ENCODE measurements at regions not wholly inside any gene's neighbourhood (a gene's known extent, or its start where the extent isn't known, plus 50 kb on each side); places are given as distances from the start of the nearest gene placed in this dataset.

DNA sequence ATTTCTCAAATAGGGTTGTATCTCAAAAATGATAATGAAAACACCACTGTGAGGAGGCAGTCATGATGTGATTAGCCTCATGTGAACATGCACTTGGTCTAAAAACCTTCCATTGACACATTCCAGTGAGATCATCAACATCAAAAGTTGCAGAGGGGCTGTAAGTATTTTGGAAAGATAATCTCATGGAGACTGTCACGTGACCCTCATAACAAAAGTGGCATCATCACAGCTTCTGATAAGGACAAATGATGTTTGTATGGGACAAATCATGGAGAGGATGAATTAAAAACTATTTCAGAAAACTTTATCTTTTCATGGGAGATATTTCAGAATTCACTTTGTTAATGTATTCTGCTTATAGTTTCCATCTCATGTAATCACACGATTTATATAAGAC, 203.1 kb upstream of the NDN start:
- Histone ChIP-seq H3K36me3 (ENCODE audit: control insufficient read depth, insufficient read depth, low read length) (no peaks in the 10 kb centered on the region), H3K4me1 (ENCODE audit: control insufficient read depth, insufficient read depth, low read length) (no peaks in the 10 kb centered on the region), H3K27ac (ENCODE audit: low read length) (no peak overlapping the region), H3K4me3 (ENCODE audit: low read depth in 2 of 2, low read length in 2 of 2) (no peak overlapping the region), H3K9me3 (ENCODE audit: control insufficient read depth, insufficient read depth, low read depth, low read length) (no peaks in the 10 kb centered on the region), H3K27me3 (ENCODE audit: control insufficient read depth, insufficient read depth, low read length) (no peaks in the 10 kb centered on the region)
- in situ Hi-C loops (cut with HindIII; ENCODE audit: low pct_unique_long_range_greater_than_20kb, low sequenced_read_pairs) = no loop called here
- TF ChIP-seq, protein P1, sequence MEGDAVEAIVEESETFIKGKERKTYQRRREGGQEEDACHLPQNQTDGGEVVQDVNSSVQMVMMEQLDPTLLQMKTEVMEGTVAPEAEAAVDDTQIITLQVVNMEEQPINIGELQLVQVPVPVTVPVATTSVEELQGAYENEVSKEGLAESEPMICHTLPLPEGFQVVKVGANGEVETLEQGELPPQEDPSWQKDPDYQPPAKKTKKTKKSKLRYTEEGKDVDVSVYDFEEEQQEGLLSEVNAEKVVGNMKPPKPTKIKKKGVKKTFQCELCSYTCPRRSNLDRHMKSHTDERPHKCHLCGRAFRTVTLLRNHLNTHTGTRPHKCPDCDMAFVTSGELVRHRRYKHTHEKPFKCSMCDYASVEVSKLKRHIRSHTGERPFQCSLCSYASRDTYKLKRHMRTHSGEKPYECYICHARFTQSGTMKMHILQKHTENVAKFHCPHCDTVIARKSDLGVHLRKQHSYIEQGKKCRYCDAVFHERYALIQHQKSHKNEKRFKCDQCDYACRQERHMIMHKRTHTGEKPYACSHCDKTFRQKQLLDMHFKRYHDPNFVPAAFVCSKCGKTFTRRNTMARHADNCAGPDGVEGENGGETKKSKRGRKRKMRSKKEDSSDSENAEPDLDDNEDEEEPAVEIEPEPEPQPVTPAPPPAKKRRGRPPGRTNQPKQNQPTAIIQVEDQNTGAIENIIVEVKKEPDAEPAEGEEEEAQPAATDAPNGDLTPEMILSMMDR (IDR thresholded peaks at IDR 0.05) = no peak
- TF ChIP-seq TCF7L2 (IDR thresholded peaks at IDR 0.05; ENCODE audit: low read depth, low read length) (no peak), POLR2AphosphoS5 (IDR thresholded peaks at IDR 0.05; ENCODE audit: low read depth, low read length) (no peak)
- TF ChIP-seq, protein P2, sequence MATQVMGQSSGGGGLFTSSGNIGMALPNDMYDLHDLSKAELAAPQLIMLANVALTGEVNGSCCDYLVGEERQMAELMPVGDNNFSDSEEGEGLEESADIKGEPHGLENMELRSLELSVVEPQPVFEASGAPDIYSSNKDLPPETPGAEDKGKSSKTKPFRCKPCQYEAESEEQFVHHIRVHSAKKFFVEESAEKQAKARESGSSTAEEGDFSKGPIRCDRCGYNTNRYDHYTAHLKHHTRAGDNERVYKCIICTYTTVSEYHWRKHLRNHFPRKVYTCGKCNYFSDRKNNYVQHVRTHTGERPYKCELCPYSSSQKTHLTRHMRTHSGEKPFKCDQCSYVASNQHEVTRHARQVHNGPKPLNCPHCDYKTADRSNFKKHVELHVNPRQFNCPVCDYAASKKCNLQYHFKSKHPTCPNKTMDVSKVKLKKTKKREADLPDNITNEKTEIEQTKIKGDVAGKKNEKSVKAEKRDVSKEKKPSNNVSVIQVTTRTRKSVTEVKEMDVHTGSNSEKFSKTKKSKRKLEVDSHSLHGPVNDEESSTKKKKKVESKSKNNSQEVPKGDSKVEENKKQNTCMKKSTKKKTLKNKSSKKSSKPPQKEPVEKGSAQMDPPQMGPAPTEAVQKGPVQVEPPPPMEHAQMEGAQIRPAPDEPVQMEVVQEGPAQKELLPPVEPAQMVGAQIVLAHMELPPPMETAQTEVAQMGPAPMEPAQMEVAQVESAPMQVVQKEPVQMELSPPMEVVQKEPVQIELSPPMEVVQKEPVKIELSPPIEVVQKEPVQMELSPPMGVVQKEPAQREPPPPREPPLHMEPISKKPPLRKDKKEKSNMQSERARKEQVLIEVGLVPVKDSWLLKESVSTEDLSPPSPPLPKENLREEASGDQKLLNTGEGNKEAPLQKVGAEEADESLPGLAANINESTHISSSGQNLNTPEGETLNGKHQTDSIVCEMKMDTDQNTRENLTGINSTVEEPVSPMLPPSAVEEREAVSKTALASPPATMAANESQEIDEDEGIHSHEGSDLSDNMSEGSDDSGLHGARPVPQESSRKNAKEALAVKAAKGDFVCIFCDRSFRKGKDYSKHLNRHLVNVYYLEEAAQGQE (IDR thresholded peaks at IDR 0.05; ENCODE audit: insufficient read depth in 1 of 2, low read depth in 2 of 2, low read length in 1 of 2) = no peak
- intact Hi-C loops (cut with micrococcal nuclease; ENCODE audit: unreplicated experiment) = no loop called here
- ATAC-seq (no peak), DNase-seq (ENCODE audit: low read depth, low spot score) (no peak)
- POLR2A ChIA-PET = no interaction called here
- BruUV-seq (replicated peaks) = no TSS peak
- CTCF ChIA-PET = no interaction called here

DNA sequence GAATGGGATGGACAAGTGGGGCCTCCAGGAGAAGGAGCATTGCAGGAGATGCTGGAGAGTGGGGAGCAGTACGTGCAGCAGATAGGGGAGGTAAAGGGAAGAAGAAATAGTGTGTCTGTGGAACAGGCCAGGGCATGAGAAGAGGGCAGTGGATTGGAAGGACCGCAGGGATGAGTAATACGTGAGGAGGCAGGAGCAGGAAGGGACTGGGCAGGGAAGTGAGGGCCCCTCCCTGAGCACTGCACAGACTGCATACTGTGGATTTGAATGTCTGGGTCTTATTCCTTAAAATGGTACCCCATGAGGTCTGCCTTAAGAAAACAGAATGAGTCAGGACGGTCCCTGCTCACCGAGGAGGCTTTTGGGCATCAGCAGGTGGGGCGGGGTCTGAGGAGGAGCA, 210.0 kb upstream of the NDN start:
- H3K27ac ChIP-seq (ENCODE audit: low read length) = no peak overlapping the region
- H3K9me3 ChIP-seq (ENCODE audit: control insufficient read depth, insufficient read depth, low read depth, low read length) = no peaks in the 10 kb centered on the region
- CTCF ChIA-PET = no interaction called here
- intact Hi-C loops (cut with micrococcal nuclease; ENCODE audit: unreplicated experiment) = no loop called here
- no peak overlapping the region for H3K4me3 ChIP-seq (ENCODE audit: low read depth in 2 of 2, low read length in 2 of 2)
- TF ChIP-seq POLR2AphosphoS5 (IDR thresholded peaks at IDR 0.05; ENCODE audit: low read depth, low read length) = no peak
- TF ChIP-seq SIN3A (IDR thresholded peaks at IDR 0.05; ENCODE audit: borderline replicate concordance, insufficient read depth, low read depth, low read length) = no peak
- TF ChIP-seq TCF7L2 (IDR thresholded peaks at IDR 0.05; ENCODE audit: low read depth, low read length) = no peak
- TF ChIP-seq, protein P2 (IDR thresholded peaks at IDR 0.05; ENCODE audit: insufficient read depth in 1 of 2, low read depth in 2 of 2, low read length in 1 of 2) = no peak
- TF ChIP-seq, protein P1 (IDR thresholded peaks at IDR 0.05) = no peak
- ATAC-seq = no peak
- no TSS peak for BruUV-seq (replicated peaks)
- in situ Hi-C loops (cut with HindIII; ENCODE audit: low pct_unique_long_range_greater_than_20kb, low sequenced_read_pairs) = no loop called here
- no peaks in the 10 kb centered on the region for H3K27me3 ChIP-seq (ENCODE audit: control insufficient read depth, insufficient read depth, low read length)
- no peaks in the 10 kb centered on the region for H3K4me1 ChIP-seq (ENCODE audit: control insufficient read depth, insufficient read depth, low read length)
- DNase-seq (ENCODE audit: low read depth, low spot score) = no peak
- H3K36me3 ChIP-seq (ENCODE audit: control insufficient read depth, insufficient read depth, low read length) = no peaks in the 10 kb centered on the region
- POLR2A ChIA-PET = no interaction called here
